ENCODE measurements at regions not wholly inside any gene's neighbourhood (a gene's known extent, or its start where the extent isn't known, plus 50 kb on each side); places are given as distances from the start of the nearest gene placed in this dataset.

DNA sequence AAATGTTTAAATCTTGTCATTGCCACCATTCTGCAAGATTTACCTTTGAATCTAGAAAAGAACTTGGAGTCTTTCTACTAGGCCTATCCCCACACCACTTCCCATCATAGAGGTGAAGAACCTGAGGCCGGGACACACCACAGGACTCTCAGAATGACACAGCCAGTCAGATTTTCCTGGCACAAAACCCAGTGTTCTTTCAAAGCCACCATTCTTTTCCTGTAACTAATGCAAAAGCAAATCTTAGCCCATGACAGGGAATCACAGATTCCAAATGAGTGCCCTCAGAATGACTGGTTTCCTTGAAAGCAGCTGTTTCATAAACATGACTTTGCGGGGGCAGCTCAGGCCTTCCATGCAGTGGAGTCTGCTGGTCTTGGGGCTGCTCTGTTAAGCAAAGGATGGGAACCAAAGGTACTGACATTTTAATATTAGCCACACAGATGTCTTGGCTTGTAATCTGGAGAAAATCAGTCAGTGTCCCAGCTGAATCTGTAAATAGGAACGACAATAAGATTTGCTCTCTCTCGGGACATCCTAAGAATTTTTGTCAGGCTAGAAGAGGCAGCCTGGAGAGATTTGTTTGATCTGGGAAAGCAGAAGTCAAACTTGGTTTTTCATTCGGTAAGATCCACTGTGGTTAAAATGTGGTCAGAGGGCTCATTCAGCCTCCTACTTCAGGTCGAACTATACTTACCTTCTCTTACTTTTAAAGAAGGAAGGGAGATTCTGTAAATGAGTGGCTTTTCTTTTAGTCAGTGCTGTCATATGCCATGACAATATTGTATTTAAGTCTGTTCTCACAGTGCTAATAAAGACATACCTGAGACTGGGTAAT, 115.1 kb downstream of the PALM2AKAP2 start:
- Mint-ChIP-seq H3K9me3 (no peaks in the 10 kb centered on the region), H3K27ac (no peak overlapping the region), H3K4me1 (peaks cover 0 to 4% (median 0%) of the 10 kb centered on the region in 4 donors), H3K36me3 (no peaks in the 10 kb centered on the region), H3K4me3 (no peak overlapping the region), H3K27me3 (peaks cover 4% of the 10 kb centered on the region)
- Histone ChIP-seq H3K36me3 (ENCODE audit: control insufficient read depth, insufficient read depth, low read length) (no peaks in the 10 kb centered on the region), H3K4me3 (ENCODE audit: low read depth, low read length) (no peak overlapping the region), H3K27me3 (ENCODE audit: control insufficient read depth, insufficient read depth, low read length) (no peaks in the 10 kb centered on the region), H3K27ac (ENCODE audit: insufficient read depth, low read length, poor library complexity, severe bottlenecking) (no peak overlapping the region), H3K9me3 (ENCODE audit: control insufficient read depth in 2 of 2, low read length in 2 of 2) (no peaks in the 10 kb centered on the region), H3K4me1 (ENCODE audit: control insufficient read depth, insufficient read depth, low read length, poor library complexity, severe bottlenecking) (no peaks in the 10 kb centered on the region)
- no peak for DNase-seq
- no peak for ATAC-seq (ENCODE audit: low read depth in 2 of 2)

DNA sequence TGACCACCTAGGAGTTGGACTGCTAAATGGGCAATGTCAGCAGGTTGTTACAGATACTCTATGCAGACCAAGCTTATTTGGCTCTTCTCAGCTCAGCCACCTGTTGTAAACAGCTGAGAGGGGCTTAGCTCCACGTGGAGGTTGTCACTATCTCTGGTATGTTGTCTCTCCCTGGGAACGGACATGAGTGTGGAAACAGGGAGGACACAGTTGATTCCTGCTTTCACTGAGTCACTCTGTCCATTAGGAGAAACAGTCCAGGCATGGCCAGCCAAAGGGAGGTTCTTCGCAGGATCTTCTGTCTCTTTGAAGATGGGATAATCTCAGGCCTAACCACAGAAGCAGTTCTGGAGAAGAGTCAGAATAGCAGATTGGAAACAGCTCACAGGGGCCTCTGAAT, 121.2 kb downstream of the PALM2AKAP2 start:
- Histone ChIP-seq H3K9me3 (ENCODE audit: control insufficient read depth in 2 of 2, low read length in 2 of 2) (no peaks in the 10 kb centered on the region), H3K4me3 (ENCODE audit: low read depth, low read length) (no peak overlapping the region), H3K36me3 (ENCODE audit: control insufficient read depth, insufficient read depth, low read length) (no peaks in the 10 kb centered on the region), H3K4me1 (ENCODE audit: control insufficient read depth, insufficient read depth, low read length, poor library complexity, severe bottlenecking) (no peaks in the 10 kb centered on the region), H3K27ac (ENCODE audit: insufficient read depth, low read length, poor library complexity, severe bottlenecking) (no peak overlapping the region), H3K27me3 (ENCODE audit: control insufficient read depth, insufficient read depth, low read length) (no peaks in the 10 kb centered on the region)
- Mint-ChIP-seq H3K27ac (no peak overlapping the region), H3K4me3 (peak overlapping the region in 1 of 4 donors; percentile 29), H3K9me3 (no peaks in the 10 kb centered on the region), H3K4me1 (peaks cover 0 to 5% (median 2%) of the 10 kb centered on the region in 4 donors), H3K36me3 (no peaks in the 10 kb centered on the region), H3K27me3 (peaks cover 4% of the 10 kb centered on the region)
- no peak for DNase-seq
- ATAC-seq (ENCODE audit: low read depth in 2 of 2), result no peak

DNA sequence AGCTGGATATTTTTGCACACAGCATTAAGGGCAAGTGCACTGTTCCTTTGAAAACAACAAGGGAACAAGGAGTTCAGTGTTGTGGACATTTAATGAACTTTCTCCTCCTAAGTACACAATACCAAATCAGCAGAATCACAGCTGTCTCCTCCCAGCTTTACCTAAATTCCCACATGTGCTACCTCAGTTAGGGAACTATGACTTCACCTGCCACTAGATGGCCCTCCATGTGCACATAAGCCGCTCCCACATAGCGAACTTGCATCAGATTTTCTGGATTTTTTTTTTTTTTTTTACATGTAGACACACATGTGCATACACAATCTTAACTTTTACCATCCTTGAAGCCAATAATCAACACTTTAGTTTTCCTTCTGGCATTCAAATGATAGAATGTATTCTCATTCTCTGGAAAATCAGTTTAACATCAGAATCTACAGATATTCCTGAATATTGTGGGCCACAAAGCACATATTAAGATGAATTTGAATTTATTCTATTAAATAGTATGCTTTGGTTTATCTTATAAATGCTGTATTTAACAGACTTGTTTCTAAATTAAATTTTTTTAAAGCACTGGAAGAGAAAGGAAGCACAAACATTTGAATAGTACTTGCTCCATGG, 123.6 kb downstream of the PALM2AKAP2 start:
- no peaks in the 10 kb centered on the region for H3K36me3 ChIP-seq (ENCODE audit: control insufficient read depth, insufficient read depth, low read length)
- Mint-ChIP-seq H3K27ac (no peak overlapping the region), H3K4me1 (peaks cover 0 to 9% (median 6%) of the 10 kb centered on the region in 4 donors), H3K27me3 (peaks cover 12% of the 10 kb centered on the region), H3K4me3 (no peak overlapping the region), H3K36me3 (no peaks in the 10 kb centered on the region), H3K9me3 (no peaks in the 10 kb centered on the region)
- no peak overlapping the region for H3K4me3 ChIP-seq (ENCODE audit: low read depth, low read length)
- no peaks in the 10 kb centered on the region for H3K27me3 ChIP-seq (ENCODE audit: control insufficient read depth, insufficient read depth, low read length)
- DNase-seq, result peak; percentile 46 to 83 (median 71)
- no peak overlapping the region for H3K27ac ChIP-seq (ENCODE audit: insufficient read depth, low read length, poor library complexity, severe bottlenecking)
- peak; percentile 58 to 82 for ATAC-seq (ENCODE audit: low read depth in 2 of 2)
- H3K4me1 ChIP-seq (ENCODE audit: control insufficient read depth, insufficient read depth, low read length, poor library complexity, severe bottlenecking), result no peaks in the 10 kb centered on the region
- H3K9me3 ChIP-seq (ENCODE audit: control insufficient read depth in 2 of 2, low read length in 2 of 2), result no peaks in the 10 kb centered on the region

DNA sequence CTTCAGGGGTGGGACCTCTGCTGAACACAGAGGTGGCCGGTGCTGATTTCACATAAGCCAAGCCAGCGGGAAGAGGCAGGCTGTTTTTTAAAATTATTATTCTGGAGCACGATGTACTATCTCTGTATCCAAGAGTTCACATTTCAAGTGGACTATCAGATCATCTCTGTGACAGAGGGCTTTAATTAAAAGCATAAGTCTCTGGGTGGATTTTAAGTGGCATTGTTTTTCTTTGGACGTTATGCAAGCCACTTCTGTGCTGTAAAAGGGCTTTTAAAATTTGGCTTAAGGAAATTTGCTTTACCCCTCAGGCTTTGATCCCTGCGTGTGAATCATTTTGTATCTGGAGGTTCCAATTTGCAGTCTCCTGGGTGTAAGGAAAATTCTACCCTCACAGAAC, 124.7 kb downstream of the PALM2AKAP2 start:
- no peaks in the 10 kb centered on the region for H3K4me1 ChIP-seq (ENCODE audit: control insufficient read depth, insufficient read depth, low read length, poor library complexity, severe bottlenecking)
- Mint-ChIP-seq H3K27ac (no peak overlapping the region), H3K4me1 (peaks cover 0 to 9% (median 6%) of the 10 kb centered on the region in 4 donors), H3K27me3 (peaks cover 12% of the 10 kb centered on the region), H3K4me3 (no peak overlapping the region), H3K9me3 (no peaks in the 10 kb centered on the region), H3K36me3 (no peaks in the 10 kb centered on the region)
- no peaks in the 10 kb centered on the region for H3K36me3 ChIP-seq (ENCODE audit: control insufficient read depth, insufficient read depth, low read length)
- DNase-seq (no peak), ATAC-seq (ENCODE audit: low read depth in 2 of 2) (no peak)
- H3K27ac ChIP-seq (ENCODE audit: insufficient read depth, low read length, poor library complexity, severe bottlenecking), result no peak overlapping the region
- H3K9me3 ChIP-seq (ENCODE audit: control insufficient read depth in 2 of 2, low read length in 2 of 2), result no peaks in the 10 kb centered on the region
- no peaks in the 10 kb centered on the region for H3K27me3 ChIP-seq (ENCODE audit: control insufficient read depth, insufficient read depth, low read length)
- no peak overlapping the region for H3K4me3 ChIP-seq (ENCODE audit: low read depth, low read length)

DNA sequence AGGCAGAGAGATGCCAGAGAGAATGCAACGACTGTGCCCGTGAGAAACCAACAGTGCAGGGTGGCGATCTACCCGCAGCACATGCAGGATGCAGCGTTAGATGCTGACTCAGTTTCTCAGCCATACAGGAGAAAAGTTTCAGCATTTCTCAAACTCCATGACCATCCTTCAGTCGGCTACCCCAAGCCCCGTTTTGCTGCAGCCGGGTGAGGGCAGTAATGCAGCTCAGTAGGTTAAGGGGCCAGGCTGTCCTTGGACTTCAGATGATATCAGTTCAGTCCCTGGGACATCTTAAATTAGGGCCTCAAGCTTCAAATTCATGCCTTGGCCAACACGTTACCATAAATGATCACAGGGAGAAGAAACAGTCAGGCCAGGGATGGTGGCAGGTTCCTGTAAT, 125.5 kb downstream of the PALM2AKAP2 start:
- DNase-seq, result no peak
- H3K36me3 Mint-ChIP-seq, result no peaks in the 10 kb centered on the region

DNA sequence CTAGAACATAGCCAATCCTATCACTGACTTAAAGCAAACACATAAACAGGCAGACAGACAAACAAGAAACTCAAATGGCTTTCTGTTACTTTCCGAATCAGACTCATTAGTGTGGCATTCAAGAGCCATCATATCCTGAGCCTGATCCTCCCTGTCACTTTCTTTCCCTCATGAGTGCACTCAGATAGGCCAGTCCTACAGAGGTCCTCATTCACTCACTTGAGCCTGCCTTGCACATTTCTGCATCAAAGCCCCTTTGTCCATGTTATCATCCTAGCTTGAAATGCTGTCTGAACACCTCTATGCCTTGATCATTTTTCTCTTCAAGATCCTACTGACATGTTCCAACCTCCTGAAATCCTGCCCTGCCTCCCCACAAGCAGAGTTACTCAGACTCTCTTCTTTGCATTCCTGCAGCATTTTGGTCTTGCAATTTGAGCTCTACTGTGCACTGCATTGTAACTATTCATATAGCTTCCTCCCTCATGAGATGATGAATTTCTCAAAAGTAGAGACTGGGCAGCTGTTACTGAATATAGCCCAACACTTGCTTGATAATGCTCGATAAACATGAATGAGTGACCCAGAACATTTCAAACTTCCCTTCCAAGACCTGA, 126.9 kb downstream of the PALM2AKAP2 start:
- no peaks in the 10 kb centered on the region for H3K9me3 Mint-ChIP-seq
- Histone ChIP-seq H3K9me3 (ENCODE audit: control insufficient read depth in 2 of 2, low read length in 2 of 2) (no peaks in the 10 kb centered on the region), H3K36me3 (ENCODE audit: control insufficient read depth, insufficient read depth, low read length) (no peaks in the 10 kb centered on the region), H3K4me1 (ENCODE audit: control insufficient read depth, insufficient read depth, low read length, poor library complexity, severe bottlenecking) (no peaks in the 10 kb centered on the region), H3K27ac (ENCODE audit: insufficient read depth, low read length, poor library complexity, severe bottlenecking) (no peak overlapping the region), H3K4me3 (ENCODE audit: low read depth, low read length) (no peak overlapping the region), H3K27me3 (ENCODE audit: control insufficient read depth, insufficient read depth, low read length) (no peaks in the 10 kb centered on the region)
- H3K4me1 Mint-ChIP-seq, result peaks cover 0 to 9% (median 6%) of the 10 kb centered on the region in 4 donors
- peaks cover 12% of the 10 kb centered on the region for H3K27me3 Mint-ChIP-seq
- ATAC-seq (ENCODE audit: low read depth in 2 of 2) (no peak), DNase-seq (peak in 1 of 3 donors; percentile 29)
- H3K27ac Mint-ChIP-seq, result peak overlapping the region in 2 of 3 donors; percentile 28 to 44
- no peak overlapping the region for H3K4me3 Mint-ChIP-seq
- H3K36me3 Mint-ChIP-seq, result no peaks in the 10 kb centered on the region

More for the DNA sequence above, 125.5 kb downstream of the PALM2AKAP2 start:
- no peak overlapping the region for H3K4me3 ChIP-seq (ENCODE audit: low read depth, low read length)
- Mint-ChIP-seq H3K9me3 (no peaks in the 10 kb centered on the region), H3K4me1 (peaks cover 0 to 9% (median 6%) of the 10 kb centered on the region in 4 donors), H3K27ac (no peak overlapping the region), H3K27me3 (peaks cover 12% of the 10 kb centered on the region), H3K4me3 (no peak overlapping the region)
- H3K4me1 ChIP-seq (ENCODE audit: control insufficient read depth, insufficient read depth, low read length, poor library complexity, severe bottlenecking), result no peaks in the 10 kb centered on the region
- ATAC-seq (ENCODE audit: low read depth in 2 of 2), result no peak
- H3K36me3 ChIP-seq (ENCODE audit: control insufficient read depth, insufficient read depth, low read length), result no peaks in the 10 kb centered on the region
- H3K9me3 ChIP-seq (ENCODE audit: control insufficient read depth in 2 of 2, low read length in 2 of 2), result no peaks in the 10 kb centered on the region
- H3K27ac ChIP-seq (ENCODE audit: insufficient read depth, low read length, poor library complexity, severe bottlenecking), result no peak overlapping the region
- no peaks in the 10 kb centered on the region for H3K27me3 ChIP-seq (ENCODE audit: control insufficient read depth, insufficient read depth, low read length)

DNA sequence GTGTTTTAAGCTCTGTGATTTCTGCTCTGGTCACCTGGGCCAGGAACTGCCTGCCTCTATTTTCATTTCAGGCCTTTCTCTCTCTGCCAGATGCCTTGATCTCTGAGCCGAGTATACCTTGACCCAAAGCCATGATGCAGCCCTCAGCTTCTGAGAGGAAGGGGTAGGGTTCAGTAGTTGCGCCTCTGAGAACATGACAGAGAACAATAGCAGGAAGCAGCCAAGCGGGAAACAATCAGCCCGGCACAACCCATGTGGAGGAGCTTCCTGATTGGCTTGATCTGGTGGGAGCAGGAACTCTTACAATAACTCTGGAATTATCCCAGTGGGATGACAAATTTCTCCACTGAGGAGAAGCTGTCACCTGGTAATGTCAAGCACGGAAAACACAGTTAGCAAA, 127.4 kb downstream of the PALM2AKAP2 start:
- Mint-ChIP-seq H3K4me3 (no peak overlapping the region), H3K27ac (peak overlapping the region in 1 of 3 donors; percentile 28), H3K27me3 (peaks cover 12% of the 10 kb centered on the region), H3K9me3 (no peaks in the 10 kb centered on the region), H3K4me1 (peaks cover 0 to 9% (median 6%) of the 10 kb centered on the region in 4 donors), H3K36me3 (no peaks in the 10 kb centered on the region)
- ATAC-seq (ENCODE audit: low read depth in 2 of 2) (no peak), DNase-seq (no peak)
- H3K4me1 ChIP-seq (ENCODE audit: control insufficient read depth, insufficient read depth, low read length, poor library complexity, severe bottlenecking), result no peaks in the 10 kb centered on the region
- H3K27me3 ChIP-seq (ENCODE audit: control insufficient read depth, insufficient read depth, low read length), result no peaks in the 10 kb centered on the region
- no peak overlapping the region for H3K4me3 ChIP-seq (ENCODE audit: low read depth, low read length)
- no peaks in the 10 kb centered on the region for H3K36me3 ChIP-seq (ENCODE audit: control insufficient read depth, insufficient read depth, low read length)
- H3K27ac ChIP-seq (ENCODE audit: insufficient read depth, low read length, poor library complexity, severe bottlenecking), result no peak overlapping the region
- no peaks in the 10 kb centered on the region for H3K9me3 ChIP-seq (ENCODE audit: control insufficient read depth in 2 of 2, low read length in 2 of 2)
